Large intestine (tissue), 3 donors: ENCODE measurements at regions not wholly inside any gene's neighbourhood (a gene's known extent, or its start where the extent isn't known, plus 50 kb on each side); places are given as distances from the start of the nearest gene placed in this dataset.
"Not testable (repeated sequence)": the region's sequence is repeated elsewhere in the genome, so short reads cannot be mapped to it uniquely, and the experiment has no call there.

Experiments
- DNase-seq, 2 donors: peaks; one replicate each; pipeline versions ENCODE4 v3.0.0 to v3.0.0-alpha.2; 2013
- H3K27ac ChIP-seq: one replicate; pipeline ENCODE4 v1.5.1; 2013; ENCODE audit warnings: low read length
- H3K27me3 ChIP-seq: 2 replicates; pipeline ENCODE4 v1.6.1; 2013; ENCODE audit warnings: low read length; ENCODE audit not compliant: control insufficient read depth, insufficient read depth
- H3K36me3 ChIP-seq: 2 replicates; pipeline ENCODE4 v1.6.1; 2013; ENCODE audit warnings: low read length; ENCODE audit not compliant: control insufficient read depth, insufficient read depth
- H3K4me1 ChIP-seq: one replicate; pipeline ENCODE4 v1.6.1; 2013; ENCODE audit warnings: low read length; ENCODE audit not compliant: control insufficient read depth, insufficient read depth
- H3K4me3 ChIP-seq: one replicate; pipeline ENCODE4 v1.5.1; 2013; ENCODE audit warnings: low read length
- H3K9me3 ChIP-seq: one replicate; pipeline ENCODE4 v1.6.1; 2013; ENCODE audit warnings: mild to moderate bottlenecking, low read depth, low read length, moderate library complexity; ENCODE audit not compliant: control insufficient read depth
- WGBS: methylation state at CpG from one replicate; pipeline ENCODE4 v1.1.5; 2013; ENCODE audit warnings: low lambda C conversion rate; ENCODE audit not compliant: insufficient coverage; 5-methylcytosine and 5-hydroxymethylcytosine counted together

GRCh38 chr7:13603016-13603415 is 386.4 kb downstream of the ETV1 start:
- Histone ChIP-seq H3K4me1 (no peaks in the 10 kb centered on the region), H3K4me3 (no peak overlapping the region), H3K9me3 (no peaks in the 10 kb centered on the region), H3K27ac (no peak overlapping the region), H3K36me3 (no peaks in the 10 kb centered on the region), H3K27me3 (no peaks in the 10 kb centered on the region)
- no peak for DNase-seq
- no CpG with 5 or more reads among the region's 1 CpG for WGBS

- Histone ChIP-seq H3K4me1 (no peaks in the 10 kb centered on the region), H3K4me3 (no peak overlapping the region), H3K27ac (no peak overlapping the region), H3K9me3 (no peaks in the 10 kb centered on the region), H3K27me3 (no peaks in the 10 kb centered on the region), H3K36me3 (no peaks in the 10 kb centered on the region)
- DNase-seq: no peak
- 80% methylated on average over 1 of the region's 3 CpGs for WGBS
Measured at GRCh38 chr7:13603661-13604060, 385.8 kb downstream of the ETV1 start.

- no peaks in the 10 kb centered on the region for H3K36me3 ChIP-seq
- no CpG with 5 or more reads among the region's 2 CpGs for WGBS
Measured at GRCh38 chr7:13604178-13604577, 385.3 kb downstream of the ETV1 start.

GRCh38 chr7:13610372-13610771 is 379.1 kb downstream of the ETV1 start:
- H3K4me3 ChIP-seq: no peak overlapping the region
- no peak for DNase-seq
- no peaks in the 10 kb centered on the region for H3K4me1 ChIP-seq
- H3K27ac ChIP-seq: no peak overlapping the region
- H3K36me3 ChIP-seq: no peaks in the 10 kb centered on the region
- no peaks in the 10 kb centered on the region for H3K9me3 ChIP-seq
- no peaks in the 10 kb centered on the region for H3K27me3 ChIP-seq

More at GRCh38 chr7:13604178-13604577, 385.3 kb downstream of the ETV1 start:
- no peak for DNase-seq
- Histone ChIP-seq H3K9me3 (no peaks in the 10 kb centered on the region), H3K27ac (no peak overlapping the region), H3K4me1 (no peaks in the 10 kb centered on the region), H3K4me3 (no peak overlapping the region), H3K27me3 (no peaks in the 10 kb centered on the region)

- Histone ChIP-seq H3K4me3 (no peak overlapping the region), H3K4me1 (no peaks in the 10 kb centered on the region), H3K9me3 (no peaks in the 10 kb centered on the region), H3K27me3 (no peaks in the 10 kb centered on the region), H3K27ac (no peak overlapping the region), H3K36me3 (no peaks in the 10 kb centered on the region)
- no peak for DNase-seq
- no CpG with 5 or more reads among the region's 1 CpG for WGBS
Measured at GRCh38 chr7:13615679-13616078, 373.8 kb downstream of the ETV1 start.

GRCh38 chr7:13627455-13627854 is 362.0 kb downstream of the ETV1 start:
- Histone ChIP-seq H3K9me3 (no peaks in the 10 kb centered on the region), H3K36me3 (no peaks in the 10 kb centered on the region), H3K4me1 (no peaks in the 10 kb centered on the region), H3K27ac (no peak overlapping the region), H3K27me3 (no peaks in the 10 kb centered on the region), H3K4me3 (no peak overlapping the region)
- 83% methylated on average over 1 of the region's 2 CpGs for WGBS
- DNase-seq: no peak

- Histone ChIP-seq H3K27me3 (no peaks in the 10 kb centered on the region), H3K4me3 (no peak overlapping the region), H3K27ac (no peak overlapping the region), H3K36me3 (no peaks in the 10 kb centered on the region), H3K9me3 (no peaks in the 10 kb centered on the region), H3K4me1 (no peaks in the 10 kb centered on the region)
- DNase-seq: no peak
- WGBS: no CpG with 5 or more reads among the region's 6 CpGs
Measured at GRCh38 chr7:13628239-13629001, 361.0 kb downstream of the ETV1 start.

- not testable (repeated sequence) for H3K36me3 ChIP-seq, H3K4me1 ChIP-seq, H3K27ac ChIP-seq, DNase-seq, H3K27me3 ChIP-seq, H3K4me3 ChIP-seq, H3K9me3 ChIP-seq
- 30% methylated on average over 1 of the region's 2 CpGs for WGBS
Measured at GRCh38 chr7:13631207-13632049, 358.0 kb downstream of the ETV1 start.

- DNase-seq: no peak
- no peak overlapping the region for H3K4me3 ChIP-seq
- no peaks in the 10 kb centered on the region for H3K27me3 ChIP-seq
- no peaks in the 10 kb centered on the region for H3K4me1 ChIP-seq
- H3K36me3 ChIP-seq: no peaks in the 10 kb centered on the region
- H3K27ac ChIP-seq: no peak overlapping the region
- H3K9me3 ChIP-seq: no peaks in the 10 kb centered on the region
- WGBS: 100% methylated on average over 1 of the region's 3 CpGs
Measured at GRCh38 chr7:13633857-13634256, 355.6 kb downstream of the ETV1 start.

GRCh38 chr7:13639396-13639795 is 350.1 kb downstream of the ETV1 start:
- DNase-seq: no peak
- H3K36me3 ChIP-seq: no peaks in the 10 kb centered on the region
- H3K9me3 ChIP-seq: no peaks in the 10 kb centered on the region
- no peak overlapping the region for H3K4me3 ChIP-seq
- H3K4me1 ChIP-seq: no peaks in the 10 kb centered on the region
- WGBS: no CpG with 5 or more reads among the region's 4 CpGs
- no peaks in the 10 kb centered on the region for H3K27me3 ChIP-seq
- no peak overlapping the region for H3K27ac ChIP-seq
